ENCODE measurements at regions not wholly inside any gene's neighbourhood (a gene's known extent, or its start where the extent isn't known, plus 50 kb on each side); places are given as distances from the start of the nearest gene placed in this dataset.

DNA sequence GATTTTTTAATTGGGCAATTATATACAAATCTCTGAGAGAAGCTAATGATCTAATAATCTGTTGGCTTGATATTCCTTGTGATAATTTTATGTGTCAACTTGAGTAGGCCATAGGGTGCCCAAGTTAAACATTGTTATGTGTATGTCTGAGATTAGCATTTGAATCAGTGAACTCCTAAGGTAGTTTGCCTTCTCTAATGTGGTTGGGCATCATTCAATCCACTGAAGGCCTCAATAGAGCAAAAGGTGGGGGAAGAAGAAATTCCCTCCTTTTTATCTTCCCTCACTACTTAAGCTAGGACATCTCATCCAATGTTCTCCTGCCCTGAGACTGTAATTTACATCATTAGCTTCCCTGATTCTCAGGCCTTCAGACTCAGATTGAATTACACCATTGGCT lies 394.5 kb downstream of the LMO4 start:
- intact Hi-C loops (cut with micrococcal nuclease; ENCODE audit: unreplicated experiment) = no loop called here
- Histone ChIP-seq H3K4me1 (ENCODE audit: insufficient read depth, low read length, poor library complexity, severe bottlenecking) (peaks cover 14% of the 10 kb centered on the region), H3K9me3 (ENCODE audit: low read depth, low read length, poor library complexity, severe bottlenecking) (no peaks in the 10 kb centered on the region), H3K4me3 (ENCODE audit: low read depth, low read length, poor library complexity, severe bottlenecking) (no peak overlapping the region), H3K27ac (ENCODE audit: low read depth, low read length, poor library complexity, severe bottlenecking) (no peak overlapping the region), H3K36me3 (ENCODE audit: insufficient read depth, low read length, poor library complexity, severe bottlenecking) (no peaks in the 10 kb centered on the region), H3K27me3 (replicated peaks; ENCODE audit: insufficient read depth, low read depth, low read length, poor library complexity) (no peaks in the 10 kb centered on the region)
- TF ChIP-seq CTCF (conservative IDR thresholded peaks at IDR 0.05; ENCODE audit: low read depth, low read length) (no peak), EZH2 (IDR thresholded peaks at IDR 0.05; ENCODE audit: borderline replicate concordance, low read depth, low read length, poor library complexity, severe bottlenecking) (no peak)
- ChIA-PET CTCF (no interaction called here), POLR2A (ENCODE audit: low non-redundant PET) (interaction anchor here (0.6 kb wide), 1 partner anchor 126 kb away, joined by 3 read pairs; no protein-coding TSS in a partner anchor)
- DNase-seq (ENCODE audit: low spot score) = no peak
- BruUV-seq (replicated peaks) = no TSS peak

DNA sequence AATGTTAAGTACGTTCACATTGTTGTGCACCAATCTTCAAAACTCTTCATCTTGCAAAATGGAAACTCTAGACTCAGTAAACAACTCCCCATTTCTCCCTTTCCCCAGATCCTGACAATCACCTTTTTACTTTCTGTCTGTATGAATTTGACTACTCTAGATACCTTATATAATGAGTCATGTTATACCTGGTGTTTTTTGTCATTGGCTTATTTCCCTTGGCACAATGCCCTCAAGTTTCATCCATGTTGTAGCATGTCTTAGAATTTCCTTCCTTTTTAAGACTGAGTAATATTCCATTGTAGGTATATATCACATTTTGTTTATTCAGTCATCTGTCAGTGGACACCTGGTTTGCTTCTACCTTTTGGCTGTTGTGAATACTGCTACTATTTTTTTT lies 399.5 kb downstream of the LMO4 start:
- intact Hi-C loops (cut with micrococcal nuclease; ENCODE audit: unreplicated experiment) = no loop called here
- Histone ChIP-seq H3K27me3 (replicated peaks; ENCODE audit: insufficient read depth, low read depth, low read length, poor library complexity) (no peaks in the 10 kb centered on the region), H3K27ac (ENCODE audit: low read depth, low read length, poor library complexity, severe bottlenecking) (no peak overlapping the region), H3K9me3 (ENCODE audit: low read depth, low read length, poor library complexity, severe bottlenecking) (no peaks in the 10 kb centered on the region), H3K4me3 (ENCODE audit: low read depth, low read length, poor library complexity, severe bottlenecking) (no peak overlapping the region), H3K36me3 (ENCODE audit: insufficient read depth, low read length, poor library complexity, severe bottlenecking) (no peaks in the 10 kb centered on the region), H3K4me1 (ENCODE audit: insufficient read depth, low read length, poor library complexity, severe bottlenecking) (no peaks in the 10 kb centered on the region)
- no peak for DNase-seq (ENCODE audit: low spot score)
- no TSS peak for BruUV-seq (replicated peaks)
- ChIA-PET CTCF (no interaction called here), POLR2A (ENCODE audit: low non-redundant PET) (no interaction called here)
- TF ChIP-seq CTCF (conservative IDR thresholded peaks at IDR 0.05; ENCODE audit: low read depth, low read length) = no peak
- no peak for TF ChIP-seq EZH2 (IDR thresholded peaks at IDR 0.05; ENCODE audit: borderline replicate concordance, low read depth, low read length, poor library complexity, severe bottlenecking)

DNA sequence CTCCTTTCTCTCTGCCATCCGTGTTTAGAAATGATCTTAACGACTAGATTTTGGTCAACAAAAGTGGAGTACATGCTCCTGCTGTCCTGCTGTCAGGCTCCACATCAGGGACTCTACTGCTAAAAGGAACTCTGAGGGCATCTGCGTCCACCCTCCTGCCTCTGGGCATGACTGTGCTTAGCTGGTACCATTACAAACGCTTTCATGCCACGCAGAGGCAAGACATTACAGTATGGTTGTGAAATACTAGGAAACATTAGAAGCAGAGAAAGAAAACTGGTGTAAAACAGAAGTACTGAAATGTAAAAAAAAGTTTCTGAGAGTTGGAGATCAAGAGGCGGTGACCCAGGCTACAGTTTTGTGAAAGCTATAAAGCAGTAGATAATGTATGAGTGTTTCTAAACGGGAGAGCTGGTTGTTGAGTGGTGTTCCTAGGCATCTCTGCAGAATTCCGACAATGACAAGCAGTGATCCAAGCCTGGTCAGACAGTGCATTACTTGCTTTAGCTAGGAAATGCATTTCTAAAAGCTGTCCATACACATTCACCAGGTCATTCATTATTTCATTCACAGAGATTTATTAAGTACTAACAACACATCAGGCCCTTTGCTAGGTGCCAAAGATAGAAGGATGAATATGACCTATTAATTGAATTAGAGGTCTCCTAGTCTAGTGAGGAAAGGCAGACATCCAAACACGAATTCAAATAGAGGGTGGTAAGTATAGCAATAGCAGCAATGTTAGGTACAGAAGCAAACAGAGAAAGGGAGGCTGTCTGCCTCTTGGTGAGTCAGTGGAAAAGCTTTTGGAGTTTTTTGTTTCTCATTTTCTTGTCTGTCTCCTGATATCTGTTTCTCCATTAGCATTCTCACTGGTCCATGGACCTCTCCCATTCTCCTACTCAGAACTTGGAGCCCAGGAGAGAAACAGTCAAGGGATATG lies 401.9 kb downstream of the LMO4 start:
- Histone ChIP-seq H3K4me3 (ENCODE audit: low read depth, low read length, poor library complexity, severe bottlenecking) (no peak overlapping the region), H3K27ac (ENCODE audit: low read depth, low read length, poor library complexity, severe bottlenecking) (no peak overlapping the region), H3K9me3 (ENCODE audit: low read depth, low read length, poor library complexity, severe bottlenecking) (no peaks in the 10 kb centered on the region), H3K4me1 (ENCODE audit: insufficient read depth, low read length, poor library complexity, severe bottlenecking) (no peaks in the 10 kb centered on the region), H3K36me3 (ENCODE audit: insufficient read depth, low read length, poor library complexity, severe bottlenecking) (no peaks in the 10 kb centered on the region), H3K27me3 (replicated peaks; ENCODE audit: insufficient read depth, low read depth, low read length, poor library complexity) (no peaks in the 10 kb centered on the region)
- TF ChIP-seq CTCF (conservative IDR thresholded peaks at IDR 0.05; ENCODE audit: low read depth, low read length) (no peak), EZH2 (IDR thresholded peaks at IDR 0.05; ENCODE audit: borderline replicate concordance, low read depth, low read length, poor library complexity, severe bottlenecking) (no peak)
- intact Hi-C loops (cut with micrococcal nuclease; ENCODE audit: unreplicated experiment) = no loop called here
- ChIA-PET CTCF (no interaction called here), POLR2A (ENCODE audit: low non-redundant PET) (no interaction called here)
- no TSS peak for BruUV-seq (replicated peaks)
- DNase-seq (ENCODE audit: low spot score) = no peak

All from A673 (cell line).